Karpas-422 (cell line): ENCODE measurements at regions not wholly inside any gene's neighbourhood (a gene's known extent, or its start where the extent isn't known, plus 50 kb on each side); places are given as distances from the start of the nearest gene placed in this dataset. TPM values are rescaled to one million over a fixed set of nuclear protein-coding genes. Genes with fewer than 3 reads are reported as not detected.

Source experiments
- DNase-seq: peaks from one replicate; pipeline ENCODE4 v3.0.0-alpha.2; 2015
- H2AFZ ChIP-seq: fragments of 200-600 bp; sonication (generic); 2 replicates; pipeline ENCODE4 v1.6.1; 2014; ENCODE audit warnings: antibody characterized with exemption, low read length, mixed read lengths
- H3K27ac ChIP-seq: fragments of 200-600 bp; sonication (generic); 2 replicates; pipeline ENCODE4 v1.5.1; 2014; ENCODE audit warnings: mild to moderate bottlenecking, low read length, moderate library complexity
- H3K27me3 ChIP-seq: fragments of 200-600 bp; sonication (generic); 2 replicates; pipeline ENCODE4 v1.6.1; 2014; ENCODE audit warnings: low read length, mixed read lengths
- H3K36me3 ChIP-seq: fragments of 200-600 bp; sonication (generic); 2 replicates; pipeline ENCODE4 v1.6.1; 2014; ENCODE audit warnings: low read length, mixed read lengths; ENCODE audit not compliant: insufficient read depth
- H3K4me1 ChIP-seq: fragments of 200-600 bp; sonication (generic); 2 replicates; pipeline ENCODE4 v1.6.1; 2014; ENCODE audit warnings: mild to moderate bottlenecking, low read length, mixed read lengths
- H3K4me2 ChIP-seq: fragments of 200-600 bp; sonication (generic); 2 replicates; pipeline ENCODE4 v1.6.1; 2014; ENCODE audit warnings: low read length, low read depth, mild to moderate bottlenecking; ENCODE audit not compliant: poor library complexity, severe bottlenecking
- H3K4me3 ChIP-seq: fragments of 200-600 bp; sonication (generic); 2 replicates; pipeline ENCODE4 v1.5.1; 2014; ENCODE audit warnings: mild to moderate bottlenecking, antibody characterized with exemption, low read length, mixed read lengths
- H3K79me2 ChIP-seq: fragments of 200-600 bp; sonication (generic); 2 replicates; pipeline ENCODE4 v1.6.1; 2014; ENCODE audit warnings: mild to moderate bottlenecking, low read length, mixed read lengths
- H3K9ac ChIP-seq: fragments of 200-600 bp; sonication (generic); 2 replicates; pipeline ENCODE4 v1.6.0; 2014; ENCODE audit warnings: low read length
- H3K9me2 ChIP-seq: fragments of 200-600 bp; sonication (generic), shearing (Covaris generic); replicated peaks from 2 replicates; pipeline ENCODE4 v1.6.0; 2014; ENCODE audit warnings: mild to moderate bottlenecking, low read length, moderate library complexity; ENCODE audit not compliant: insufficient read depth
- H3K9me3 ChIP-seq: fragments of 300-700, 200-600 bp; sonication (generic); 2 replicates; pipeline ENCODE4 v1.6.1; 2014; ENCODE audit warnings: low read length, mixed read lengths
- H4K20me1 ChIP-seq: fragments of 200-600 bp; sonication (generic); 2 replicates; pipeline ENCODE4 v1.6.1; 2014; ENCODE audit warnings: mild to moderate bottlenecking, antibody characterized with exemption, low read length, low read depth; ENCODE audit not compliant: insufficient read depth
- small RNA-seq: library from RNA; depleted of rRNA; stranded (forward); fragments of <200 nt; gene quantifications from one replicate; pipeline ENCODE3, GENCODE V24; 2014

- H3K79me2 ChIP-seq = no peaks in the 10 kb centered on the region
- no peak overlapping the region for H3K4me3 ChIP-seq
- peaks cover 18% of the 10 kb centered on the region; the same call in 1 of the 2 replicates for H3K9me3 ChIP-seq
- no peak for DNase-seq
- H3K27me3 ChIP-seq = no peaks in the 10 kb centered on the region
- no peaks in the 10 kb centered on the region for H3K4me1 ChIP-seq
- no peak overlapping the region for H3K9ac ChIP-seq
- no peak overlapping the region for H3K27ac ChIP-seq
- H3K9me2 ChIP-seq = no peaks in the 10 kb centered on the region
- no peaks in the 10 kb centered on the region for H4K20me1 ChIP-seq
- no peaks in the 10 kb centered on the region for H3K36me3 ChIP-seq
- no peak overlapping the region for H3K4me2 ChIP-seq
- no peak overlapping the region for H2AFZ ChIP-seq
These were observed 62.2 kb upstream of the LMO3 start for GRCh38 chr12:16668198-16668597.

GRCh38 chr12:16658699-16659098 is 52.7 kb upstream of the LMO3 start:
- Histone ChIP-seq H3K9me3 (peaks cover 26% of the 10 kb centered on the region), H3K9ac (no peak overlapping the region), H4K20me1 (no peaks in the 10 kb centered on the region), H3K9me2 (no peaks in the 10 kb centered on the region), H3K27ac (no peak overlapping the region), H3K79me2 (no peaks in the 10 kb centered on the region), H2AFZ (no peak overlapping the region), H3K27me3 (no peaks in the 10 kb centered on the region), H3K4me1 (no peaks in the 10 kb centered on the region), H3K4me2 (no peak overlapping the region), H3K4me3 (no peak overlapping the region), H3K36me3 (no peaks in the 10 kb centered on the region)
- no peak for DNase-seq

Small RNA genes in the stretch of these regions (small RNA-seq; reads per million reads assigned to genes)
- gene RNU6-837P = not detected
